H9 (cell line): ENCODE measurements at regions not wholly inside any gene's neighbourhood (a gene's known extent, or its start where the extent isn't known, plus 50 kb on each side); places are given as distances from the start of the nearest gene placed in this dataset.
A peak's percentile ranks its signal among the peaks of the same experiment; 100 is the strongest.

Source experiments
- DNase-seq: peaks from one replicate; pipeline ENCODE4 v3.0.0-alpha.2; 2017
- H2AFZ ChIP-seq: one replicate; pipeline ENCODE4 v1.6.1; 2013; ENCODE audit warnings: mild to moderate bottlenecking, low read length, control low read depth, moderate library complexity
- H2AK5ac ChIP-seq: 2 replicates; pipeline ENCODE4 v1.6.1; 2013; ENCODE audit warnings: low read length, control low read depth, mixed read lengths; ENCODE audit not compliant: insufficient read length
- H2BK120ac ChIP-seq: one replicate; pipeline ENCODE4 v1.6.1; 2013; ENCODE audit warnings: low read depth, mild to moderate bottlenecking, low read length, control low read depth, inconsistent platforms; ENCODE audit not compliant: poor library complexity, severe bottlenecking
- H2BK12ac ChIP-seq: 2 replicates; pipeline ENCODE4 v1.6.1; 2013; ENCODE audit warnings: low read length, control low read depth, mixed read lengths, low read depth; ENCODE audit not compliant: insufficient read length
- H2BK15ac ChIP-seq: 2 replicates; pipeline ENCODE4 v1.6.1; 2013; ENCODE audit warnings: low read depth, low read length, control low read depth
- H2BK20ac ChIP-seq: one replicate; pipeline ENCODE4 v1.6.1; 2013; ENCODE audit warnings: low read depth, mild to moderate bottlenecking, low read length, control low read depth, inconsistent platforms; ENCODE audit not compliant: poor library complexity, severe bottlenecking
- H2BK5ac ChIP-seq: 2 replicates; pipeline ENCODE4 v1.6.1; 2013; ENCODE audit warnings: low read length, control low read depth, mixed read lengths; ENCODE audit not compliant: insufficient read length
- H3K14ac ChIP-seq: 2 replicates; pipeline ENCODE4 v1.6.1; 2013; ENCODE audit warnings: low read length, control low read depth; ENCODE audit not compliant: insufficient read depth
- H3K18ac ChIP-seq: 2 replicates; pipeline ENCODE4 v1.6.1; 2013; ENCODE audit warnings: low read depth, mild to moderate bottlenecking, mixed read lengths, low read length, control low read depth; ENCODE audit not compliant: insufficient read length
- H3K23ac ChIP-seq: 2 replicates; pipeline ENCODE4 v1.6.1; 2013; ENCODE audit warnings: low read length, control low read depth, mixed read lengths, low read depth; ENCODE audit not compliant: insufficient read length
- H3K23me2 ChIP-seq: 2 replicates; pipeline ENCODE4 v1.6.1; 2013; ENCODE audit warnings: low read depth, mild to moderate bottlenecking, mixed read lengths, low read length, control low read depth; ENCODE audit not compliant: insufficient read length, poor library complexity, severe bottlenecking
- H3K27ac ChIP-seq: 2 replicates; pipeline ENCODE4 v1.5.1; 2013; ENCODE audit warnings: low read length, control low read depth, mixed read lengths, low read depth; ENCODE audit not compliant: insufficient read length
- H3K27me3 ChIP-seq: 2 replicates; pipeline ENCODE4 v1.6.1; 2013; ENCODE audit warnings: low read length, control low read depth, inconsistent platforms; ENCODE audit not compliant: insufficient read depth
- H3K4ac ChIP-seq: 2 replicates; pipeline ENCODE4 v1.6.1; 2013; ENCODE audit warnings: low read depth, mild to moderate bottlenecking, control low read depth, inconsistent platforms, low read length, moderate library complexity
- H3K4me1 ChIP-seq: 2 replicates; pipeline ENCODE4 v1.6.1; 2013; ENCODE audit warnings: low read length, control low read depth, inconsistent platforms; ENCODE audit not compliant: insufficient read depth
- H3K4me2 ChIP-seq: 2 replicates; pipeline ENCODE4 v1.6.1; 2013; ENCODE audit warnings: low read length, control low read depth, mixed read lengths; ENCODE audit not compliant: insufficient read length, insufficient read depth
- H3K56ac ChIP-seq: 2 replicates; pipeline ENCODE4 v1.6.1; 2013; ENCODE audit warnings: low read depth, mild to moderate bottlenecking, mixed read lengths, low read length, control low read depth; ENCODE audit not compliant: insufficient read length
- H3K79me1 ChIP-seq: 2 replicates; pipeline ENCODE4 v1.6.1; 2013; ENCODE audit warnings: low read depth, mild to moderate bottlenecking, moderate library complexity, low read length, control low read depth, inconsistent platforms; ENCODE audit not compliant: insufficient read depth, poor library complexity, severe bottlenecking
- H3K79me2 ChIP-seq: 2 replicates; pipeline ENCODE4 v1.6.1; 2013; ENCODE audit warnings: low read length, control low read depth, inconsistent platforms; ENCODE audit not compliant: insufficient read depth
- H3K9ac ChIP-seq: 2 replicates; pipeline ENCODE4 v1.6.1; 2013; ENCODE audit warnings: low read length, control low read depth, mixed read lengths; ENCODE audit not compliant: insufficient read length; ENCODE audit errors: extremely low read depth
- H3K9me3 ChIP-seq: one replicate; pipeline ENCODE4 v1.6.1; 2013; ENCODE audit warnings: low read depth, low read length, inconsistent platforms; ENCODE audit not compliant: control insufficient read depth
- H3T11ph ChIP-seq: one replicate; pipeline ENCODE4 v1.6.1; 2013; ENCODE audit warnings: mild to moderate bottlenecking, low read length, control low read depth, inconsistent platforms
- H4K20me1 ChIP-seq: one replicate; pipeline ENCODE4 v1.6.1; 2013; ENCODE audit not compliant: control insufficient read depth, insufficient read length, insufficient read depth
- H4K5ac ChIP-seq: 2 replicates; pipeline ENCODE4 v1.6.1; 2013; ENCODE audit warnings: low read depth, mild to moderate bottlenecking, mixed read lengths, low read length, control low read depth; ENCODE audit not compliant: insufficient read length
- H4K8ac ChIP-seq: replicated peaks from 2 replicates; pipeline ENCODE4 v1.6.1; 2013; ENCODE audit warnings: low read length, control low read depth, mixed read lengths, low read depth; ENCODE audit not compliant: insufficient read length
- H4K91ac ChIP-seq: 2 replicates; pipeline ENCODE4 v1.6.1; 2013; ENCODE audit warnings: low read depth, mild to moderate bottlenecking, moderate library complexity, mixed read lengths, low read length, control low read depth; ENCODE audit not compliant: insufficient read length
- H3K27ac Mint-ChIP-seq, 3 experiments: 2 replicates in 2 of 3; 3 replicates in 1 of 3; pipeline ENCODE4 v1.8.0; 2020 to 2021; ENCODE audit warnings: mixed read lengths in 3 of 3, mild to moderate bottlenecking in 1 of 3, moderate library complexity in 1 of 3
- H3K27me3 Mint-ChIP-seq: 2 replicates; pipeline ENCODE4 v1.8.0; 2021; ENCODE audit warnings: low read depth, mild to moderate bottlenecking, moderate library complexity, mixed read lengths
- H3K36me3 Mint-ChIP-seq, 3 experiments: 2 replicates in 2 of 3; 3 replicates in 1 of 3; pipeline ENCODE4 v1.8.0; 2020 to 2021; ENCODE audit warnings: low read depth in 3 of 3, mixed read lengths in 3 of 3; ENCODE audit not compliant: insufficient read depth in 1 of 3
- H3K4me1 Mint-ChIP-seq, 2 experiments: 2 replicates each; pipeline ENCODE4 v1.8.0; 2020; ENCODE audit warnings: mixed read lengths in 2 of 2
- H3K4me3 Mint-ChIP-seq, 2 experiments: 2 replicates in 1 of 2; 3 replicates in 1 of 2; pipeline ENCODE4 v1.8.0; 2020 to 2021; ENCODE audit warnings: mild to moderate bottlenecking in 2 of 2, mixed read lengths in 2 of 2, moderate library complexity in 1 of 2
- H3K9me3 Mint-ChIP-seq, 2 experiments: 2 replicates in 1 of 2; 3 replicates in 1 of 2; pipeline ENCODE4 v1.8.0; 2020; ENCODE audit warnings: mild to moderate bottlenecking in 2 of 2, mixed read lengths in 2 of 2, moderate library complexity in 1 of 2
- CTCF ChIP-seq: fragments of 200-600 bp; sonication (generic); conservative IDR thresholded peaks from 3 replicates; pipeline ENCODE4 v1.8.0; 2021; ENCODE audit warnings: antibody characterized with exemption, mild to moderate bottlenecking
- WGBS: extraction: QIAGEN DNeasy Blood & Tissue Kit; methylation state at CpG from one replicate; pipeline ENCODE4 v1.1.7; 2013; ENCODE audit warnings: missing lambda C conversion rate, low lambda C conversion rate, mixed read lengths; ENCODE audit not compliant: insufficient read length; ENCODE audit errors: extremely low coverage; 5-methylcytosine and 5-hydroxymethylcytosine counted together

GRCh38 chr6:170165085-170165470, 125.8 kb downstream of the DLL1 start:
- no peak overlapping the region for H4K91ac ChIP-seq
- H3K27ac ChIP-seq = no peak overlapping the region
- H3K23ac ChIP-seq = no peak overlapping the region
- H3T11ph ChIP-seq = no peak overlapping the region
- H4K5ac ChIP-seq = no peak overlapping the region
- H3K9me3 ChIP-seq = peaks cover 7% of the 10 kb centered on the region
- Mint-ChIP-seq H3K4me3 (no peak overlapping the region), H3K9me3 (peaks cover 26 to 37% of the 10 kb centered on the region in 2 experiments), H3K27me3 (peaks cover 2% of the 10 kb centered on the region), H3K4me1 (peaks cover 0 to 3% of the 10 kb centered on the region in 2 experiments; a peak in 1 of 4 replicates), H3K36me3 (peaks cover 3 to 13% (median 7%) of the 10 kb centered on the region in 3 experiments; a peak in 5 of 7 replicates), H3K27ac (peak overlapping the region in 1 of 3 experiments; percentile 66; a peak in 1 of 7 replicates)
- no peak overlapping the region for H2BK5ac ChIP-seq
- WGBS = no CpG with 5 or more reads among the region's 11 CpGs
- H3K4me2 ChIP-seq = no peak overlapping the region
- H2BK15ac ChIP-seq = no peak overlapping the region
- H2AK5ac ChIP-seq = no peak overlapping the region
- H3K4ac ChIP-seq = no peak overlapping the region
- H2BK12ac ChIP-seq = no peak overlapping the region
- H3K4me1 ChIP-seq = no peaks in the 10 kb centered on the region
- no peaks in the 10 kb centered on the region for H3K79me2 ChIP-seq
- H2BK120ac ChIP-seq = no peak overlapping the region
- H2BK20ac ChIP-seq = no peak overlapping the region
- no peaks in the 10 kb centered on the region for H3K27me3 ChIP-seq
- H4K8ac ChIP-seq = no peak overlapping the region
- no peak overlapping the region for H3K9ac ChIP-seq
- no peak overlapping the region for H3K14ac ChIP-seq
- no peak overlapping the region for H2AFZ ChIP-seq
- no peaks in the 10 kb centered on the region for H4K20me1 ChIP-seq
- 0 out of 3 replicates have a peak, but pooled peaks have one; percentile 16 for TF ChIP-seq CTCF
- H3K23me2 ChIP-seq = no peaks in the 10 kb centered on the region
- H3K79me1 ChIP-seq = no peaks in the 10 kb centered on the region
- DNase-seq = peak; percentile 45
- H3K56ac ChIP-seq = no peak overlapping the region
- H3K18ac ChIP-seq = no peak overlapping the region
